Calu3 (cell line): ENCODE measurements at regions not wholly inside any gene's neighbourhood (a gene's known extent, or its start where the extent isn't known, plus 50 kb on each side); places are given as distances from the start of the nearest gene placed in this dataset.

ENCODE experiments used
- BruUV-seq: library from RNA; stranded (reverse); fragments of 400-500 nt; replicated peaks from 2 replicates; lab custom pipeline; 2021; lab: Mats Ljungman, UMichigan
- CTCF ChIA-PET: fragments of 300-600 bp; sonication (Branson Sonifier 250); formaldehyde crosslinking; loops from one replicate; lab custom pipeline; 2022; ENCODE audit warnings: antibody characterized with exemption; lab: Charles Lee
- DNase-seq: peaks from one replicate; pipeline ENCODE4 v3.0.0; 2022
- H3K27ac Mint-ChIP-seq: one replicate; pipeline ENCODE4 v1.8.0; 2022; ENCODE audit warnings: mixed read lengths; ENCODE audit not compliant: unreplicated experiment
- H3K27me3 Mint-ChIP-seq: one replicate; pipeline ENCODE4 v1.8.0; 2022; ENCODE audit warnings: mixed read lengths; ENCODE audit not compliant: unreplicated experiment
- H3K36me3 Mint-ChIP-seq: one replicate; pipeline ENCODE4 v1.8.0; 2022; ENCODE audit warnings: mild to moderate bottlenecking, moderate library complexity, mixed read lengths; ENCODE audit not compliant: insufficient read depth, unreplicated experiment
- H3K4me1 Mint-ChIP-seq: one replicate; pipeline ENCODE4 v1.8.0; 2022; ENCODE audit warnings: mild to moderate bottlenecking, low read depth, mixed read lengths; ENCODE audit not compliant: unreplicated experiment
- H3K4me3 Mint-ChIP-seq: one replicate; pipeline ENCODE4 v1.8.0; 2022; ENCODE audit warnings: mild to moderate bottlenecking, low read depth, moderate library complexity, mixed read lengths; ENCODE audit not compliant: unreplicated experiment
- H3K9me3 Mint-ChIP-seq: one replicate; pipeline ENCODE4 v1.8.0; 2022; ENCODE audit warnings: low read depth, mixed read lengths; ENCODE audit not compliant: unreplicated experiment
- intact Hi-C: fragments of 100-400 bp; cut with micrococcal nuclease; formaldehyde crosslinking; loops from one replicate; pipeline ENCODE4 v1.10.0; 2022; ENCODE audit not compliant: unreplicated experiment
- TF ChIP-seq, protein P1 (sequence below): fragments of 200-600 bp; IDR thresholded peaks from one replicate; pipeline ENCODE4 v1.8.0; 2022; ENCODE audit warnings: antibody characterized with exemption; ENCODE audit not compliant: unreplicated experiment

DNA sequence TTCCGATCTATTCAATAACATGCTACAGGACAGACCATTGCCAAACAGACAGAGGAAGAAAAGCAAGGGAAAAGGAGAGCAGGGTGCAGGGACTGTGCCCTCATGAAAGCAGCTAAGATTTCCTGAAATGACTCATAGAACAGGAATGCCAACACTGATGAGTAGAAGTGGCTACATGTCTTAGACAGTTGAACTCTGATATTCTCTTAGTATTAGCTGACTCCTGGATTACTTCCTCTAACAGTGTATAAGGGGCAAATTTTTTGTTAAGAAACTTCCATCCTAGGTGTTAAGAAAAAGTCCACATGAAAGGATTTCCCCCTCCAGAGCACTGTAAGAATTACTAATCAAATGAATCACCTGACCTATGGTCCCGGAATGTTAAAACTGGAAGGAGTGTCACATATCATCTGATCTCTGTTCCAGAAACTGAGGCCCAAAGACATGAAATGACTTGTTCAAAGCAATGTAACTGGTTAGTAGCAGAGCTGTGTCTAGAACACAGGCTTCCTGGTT, 224.9 kb downstream of the IBTK start:
- Mint-ChIP-seq H3K27me3 (no peaks in the 10 kb centered on the region), H3K4me1 (no peaks in the 10 kb centered on the region), H3K4me3 (no peak overlapping the region), H3K9me3 (no peaks in the 10 kb centered on the region), H3K36me3 (no peaks in the 10 kb centered on the region), H3K27ac (no peak overlapping the region)
- intact Hi-C loops, result no loop called here
- BruUV-seq, result no TSS peak
- peak; percentile 41 for DNase-seq
- CTCF ChIA-PET, result interaction anchor here (0.5 kb wide), 1 partner anchor 17 kb away, joined by 3 read pairs; no protein-coding TSS in a partner anchor
- TF ChIP-seq, protein P1, sequence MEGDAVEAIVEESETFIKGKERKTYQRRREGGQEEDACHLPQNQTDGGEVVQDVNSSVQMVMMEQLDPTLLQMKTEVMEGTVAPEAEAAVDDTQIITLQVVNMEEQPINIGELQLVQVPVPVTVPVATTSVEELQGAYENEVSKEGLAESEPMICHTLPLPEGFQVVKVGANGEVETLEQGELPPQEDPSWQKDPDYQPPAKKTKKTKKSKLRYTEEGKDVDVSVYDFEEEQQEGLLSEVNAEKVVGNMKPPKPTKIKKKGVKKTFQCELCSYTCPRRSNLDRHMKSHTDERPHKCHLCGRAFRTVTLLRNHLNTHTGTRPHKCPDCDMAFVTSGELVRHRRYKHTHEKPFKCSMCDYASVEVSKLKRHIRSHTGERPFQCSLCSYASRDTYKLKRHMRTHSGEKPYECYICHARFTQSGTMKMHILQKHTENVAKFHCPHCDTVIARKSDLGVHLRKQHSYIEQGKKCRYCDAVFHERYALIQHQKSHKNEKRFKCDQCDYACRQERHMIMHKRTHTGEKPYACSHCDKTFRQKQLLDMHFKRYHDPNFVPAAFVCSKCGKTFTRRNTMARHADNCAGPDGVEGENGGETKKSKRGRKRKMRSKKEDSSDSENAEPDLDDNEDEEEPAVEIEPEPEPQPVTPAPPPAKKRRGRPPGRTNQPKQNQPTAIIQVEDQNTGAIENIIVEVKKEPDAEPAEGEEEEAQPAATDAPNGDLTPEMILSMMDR, result no peak

GRCh38 chr6:82017773-82018172, 229.8 kb downstream of the IBTK start:
- no TSS peak for BruUV-seq
- Mint-ChIP-seq H3K27ac (no peak overlapping the region), H3K27me3 (no peaks in the 10 kb centered on the region), H3K9me3 (no peaks in the 10 kb centered on the region), H3K4me1 (no peaks in the 10 kb centered on the region), H3K4me3 (no peak overlapping the region), H3K36me3 (no peaks in the 10 kb centered on the region)
- intact Hi-C loops, result no loop called here
- CTCF ChIA-PET, result no interaction called here
- no peak for DNase-seq
- TF ChIP-seq, protein P1, result no peak

- no peak overlapping the region for H3K27ac Mint-ChIP-seq
- intact Hi-C loops, result no loop called here
- no peak overlapping the region for H3K4me3 Mint-ChIP-seq
- H3K27me3 Mint-ChIP-seq, result no peaks in the 10 kb centered on the region
- no peak for DNase-seq
- no peaks in the 10 kb centered on the region for H3K9me3 Mint-ChIP-seq
- no TSS peak for BruUV-seq
- no peaks in the 10 kb centered on the region for H3K36me3 Mint-ChIP-seq
- CTCF ChIA-PET, result no interaction called here
- TF ChIP-seq, protein P1, result no peak
- H3K4me1 Mint-ChIP-seq, result no peaks in the 10 kb centered on the region
Measured at GRCh38 chr6:82017288-82017687, 230.3 kb downstream of the IBTK start.

- no peaks in the 10 kb centered on the region for H3K27me3 Mint-ChIP-seq
- H3K4me1 Mint-ChIP-seq, result no peaks in the 10 kb centered on the region
- no peak overlapping the region for H3K27ac Mint-ChIP-seq
- no peaks in the 10 kb centered on the region for H3K36me3 Mint-ChIP-seq
- BruUV-seq, result no TSS peak
- TF ChIP-seq, protein P1, result no peak
- no peak for DNase-seq
- no peaks in the 10 kb centered on the region for H3K9me3 Mint-ChIP-seq
- CTCF ChIA-PET, result no interaction called here
- H3K4me3 Mint-ChIP-seq, result no peak overlapping the region
- intact Hi-C loops, result no loop called here
Measured at GRCh38 chr6:82015526-82015925, 232.0 kb downstream of the IBTK start.
